ENCODE measurements at regions not wholly inside any gene's neighbourhood (a gene's known extent, or its start where the extent isn't known, plus 50 kb on each side); places are given as distances from the start of the nearest gene placed in this dataset.

DNA sequence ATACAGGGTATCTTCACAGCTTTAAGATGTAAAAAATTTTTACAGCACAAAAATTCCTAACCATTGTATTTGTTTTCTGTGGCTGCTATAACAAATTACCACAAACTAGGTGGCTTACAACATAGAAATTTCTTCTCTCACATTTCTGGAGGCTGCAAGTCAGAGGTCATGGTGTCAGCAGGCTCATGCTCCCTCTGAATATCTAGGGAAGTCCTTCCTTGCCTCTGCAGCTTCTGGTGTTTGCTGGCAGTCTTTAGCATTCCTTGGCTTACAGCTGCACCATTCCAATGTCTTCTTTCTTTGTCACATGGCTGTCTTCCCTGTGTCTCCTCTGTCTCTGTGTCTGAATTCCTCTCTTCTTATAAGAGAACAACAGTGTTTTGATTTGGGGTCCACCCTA is 310.2 kb upstream of the SUCLG2 start:
- TF ChIP-seq, protein P1, sequence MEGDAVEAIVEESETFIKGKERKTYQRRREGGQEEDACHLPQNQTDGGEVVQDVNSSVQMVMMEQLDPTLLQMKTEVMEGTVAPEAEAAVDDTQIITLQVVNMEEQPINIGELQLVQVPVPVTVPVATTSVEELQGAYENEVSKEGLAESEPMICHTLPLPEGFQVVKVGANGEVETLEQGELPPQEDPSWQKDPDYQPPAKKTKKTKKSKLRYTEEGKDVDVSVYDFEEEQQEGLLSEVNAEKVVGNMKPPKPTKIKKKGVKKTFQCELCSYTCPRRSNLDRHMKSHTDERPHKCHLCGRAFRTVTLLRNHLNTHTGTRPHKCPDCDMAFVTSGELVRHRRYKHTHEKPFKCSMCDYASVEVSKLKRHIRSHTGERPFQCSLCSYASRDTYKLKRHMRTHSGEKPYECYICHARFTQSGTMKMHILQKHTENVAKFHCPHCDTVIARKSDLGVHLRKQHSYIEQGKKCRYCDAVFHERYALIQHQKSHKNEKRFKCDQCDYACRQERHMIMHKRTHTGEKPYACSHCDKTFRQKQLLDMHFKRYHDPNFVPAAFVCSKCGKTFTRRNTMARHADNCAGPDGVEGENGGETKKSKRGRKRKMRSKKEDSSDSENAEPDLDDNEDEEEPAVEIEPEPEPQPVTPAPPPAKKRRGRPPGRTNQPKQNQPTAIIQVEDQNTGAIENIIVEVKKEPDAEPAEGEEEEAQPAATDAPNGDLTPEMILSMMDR (IDR thresholded peaks at IDR 0.05; ENCODE audit: control extremely low read depth, extremely low read depth, low read depth, missing control alignments): no peak
- POLR2A ChIA-PET: no interaction called here
- DNase-seq (ENCODE audit: extremely low spot score): no peak
- CTCF ChIA-PET: no interaction called here

DNA sequence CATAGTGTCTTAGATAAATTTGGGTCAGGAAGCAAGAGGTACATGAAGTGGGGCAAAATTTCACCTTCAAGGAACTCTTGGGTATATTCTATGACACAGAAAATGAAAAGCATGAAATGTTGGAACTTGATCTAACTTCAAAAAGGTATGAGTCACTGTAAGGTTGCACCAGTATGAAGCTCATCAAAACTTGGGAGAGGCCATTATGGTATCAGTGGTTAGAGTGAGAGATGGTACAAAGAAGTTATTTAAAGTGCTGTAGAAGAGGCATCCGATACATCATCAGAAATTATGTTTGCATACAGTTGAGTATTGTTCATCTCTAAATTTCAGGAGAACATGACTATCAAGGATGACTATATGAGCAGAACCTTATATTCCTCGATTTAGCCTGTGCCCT is 302.9 kb upstream of the SUCLG2 start:
- POLR2A ChIA-PET: no interaction called here
- TF ChIP-seq, protein P1 (IDR thresholded peaks at IDR 0.05; ENCODE audit: control extremely low read depth, extremely low read depth, low read depth, missing control alignments): no peak
- CTCF ChIA-PET: no interaction called here
- no peak for DNase-seq (ENCODE audit: extremely low spot score)

DNA sequence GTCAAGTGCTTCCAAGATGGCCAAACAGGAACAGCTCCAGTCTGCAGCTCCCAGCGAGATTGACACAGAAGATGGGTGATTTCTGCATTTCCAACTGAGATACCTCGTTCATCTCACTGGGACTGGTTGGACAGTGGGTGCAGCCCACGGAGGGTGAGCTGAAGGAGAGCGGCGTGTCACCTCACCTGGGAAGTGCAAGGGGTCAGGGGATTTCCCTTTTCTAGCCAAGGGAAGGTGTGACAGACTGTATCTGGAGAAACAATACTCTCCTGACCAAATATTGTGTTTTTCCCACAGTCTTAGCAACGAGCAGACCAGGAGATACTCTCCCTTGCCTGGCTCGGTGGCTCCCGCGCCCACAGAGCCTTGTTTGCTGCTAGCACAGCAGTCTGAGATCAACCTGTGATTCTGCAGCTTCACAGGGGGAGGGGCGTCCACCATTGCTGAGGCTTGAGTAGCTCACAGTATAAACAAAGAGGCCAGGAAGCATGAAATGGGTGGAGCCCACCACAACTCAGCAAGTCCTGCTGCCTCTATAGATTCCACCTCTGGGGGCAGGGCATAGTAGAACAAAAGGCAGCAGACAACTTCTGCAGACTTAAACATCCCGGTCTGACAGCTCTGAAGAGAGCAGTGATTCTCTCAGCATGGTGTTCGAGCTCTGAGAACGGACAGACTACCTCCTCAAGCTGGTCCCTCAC is 293.5 kb upstream of the SUCLG2 start:
- POLR2A ChIA-PET: no interaction called here
- CTCF ChIA-PET: interaction anchor here (1.5 kb wide), 1 partner anchor 21 kb away, joined by 3 read pairs; no protein-coding TSS in a partner anchor
- no peak for DNase-seq (ENCODE audit: extremely low spot score)
- TF ChIP-seq, protein P1 (IDR thresholded peaks at IDR 0.05; ENCODE audit: control extremely low read depth, extremely low read depth, low read depth, missing control alignments): no peak

DNA sequence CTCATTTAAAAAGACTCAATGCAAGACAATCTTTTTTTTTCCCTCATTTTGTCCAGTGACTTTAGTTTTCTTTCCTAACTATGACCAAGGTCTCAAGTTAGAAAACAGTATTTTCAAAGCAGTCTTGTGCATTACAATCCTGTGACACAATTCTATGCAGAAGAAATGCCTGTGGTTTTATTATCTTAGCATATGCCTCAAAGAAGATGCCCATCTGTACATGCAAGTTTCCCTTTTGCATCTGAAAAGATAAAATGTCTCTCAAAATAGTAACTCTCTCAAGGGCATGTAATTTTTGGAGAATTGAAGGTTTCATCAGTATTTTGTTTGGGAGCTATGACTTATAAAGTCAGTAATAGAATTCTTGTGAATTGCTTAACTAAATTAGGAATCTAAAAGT is 292.0 kb upstream of the SUCLG2 start:
- ChIA-PET POLR2A (no interaction called here), CTCF (interaction anchor here (1.5 kb wide), 1 partner anchor 22 kb away, joined by 3 read pairs; no protein-coding TSS in a partner anchor)
- no peak for DNase-seq (ENCODE audit: extremely low spot score)
- TF ChIP-seq, protein P1 (IDR thresholded peaks at IDR 0.05; ENCODE audit: control extremely low read depth, extremely low read depth, low read depth, missing control alignments): no peak

DNA sequence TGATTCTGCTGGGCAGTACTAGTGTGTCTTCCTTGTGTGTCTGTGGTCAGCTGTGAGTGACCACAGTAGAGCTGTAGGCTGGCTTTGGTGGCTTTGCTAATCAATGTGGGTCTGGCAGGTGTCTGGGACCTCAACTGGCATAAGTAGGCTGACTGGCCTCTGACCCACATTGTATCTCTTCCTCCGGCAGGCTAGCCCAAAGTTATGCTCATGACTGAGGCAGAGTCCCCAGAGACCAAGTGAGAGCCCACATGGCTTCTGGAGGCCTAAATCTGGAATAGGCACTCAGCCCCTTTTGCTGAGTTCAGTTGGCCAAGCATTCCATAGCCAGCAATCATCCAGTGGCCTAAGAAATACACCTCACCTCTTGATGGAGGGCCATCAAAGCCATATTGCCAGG is 289.1 kb upstream of the SUCLG2 start:
- no peak for DNase-seq (ENCODE audit: extremely low spot score)
- TF ChIP-seq, protein P1 (IDR thresholded peaks at IDR 0.05; ENCODE audit: control extremely low read depth, extremely low read depth, low read depth, missing control alignments): no peak
- ChIA-PET POLR2A (no interaction called here), CTCF (interaction anchor here (1.1 kb wide), 1 partner anchor 39 kb away, joined by 3 read pairs; no protein-coding TSS in a partner anchor)

DNA sequence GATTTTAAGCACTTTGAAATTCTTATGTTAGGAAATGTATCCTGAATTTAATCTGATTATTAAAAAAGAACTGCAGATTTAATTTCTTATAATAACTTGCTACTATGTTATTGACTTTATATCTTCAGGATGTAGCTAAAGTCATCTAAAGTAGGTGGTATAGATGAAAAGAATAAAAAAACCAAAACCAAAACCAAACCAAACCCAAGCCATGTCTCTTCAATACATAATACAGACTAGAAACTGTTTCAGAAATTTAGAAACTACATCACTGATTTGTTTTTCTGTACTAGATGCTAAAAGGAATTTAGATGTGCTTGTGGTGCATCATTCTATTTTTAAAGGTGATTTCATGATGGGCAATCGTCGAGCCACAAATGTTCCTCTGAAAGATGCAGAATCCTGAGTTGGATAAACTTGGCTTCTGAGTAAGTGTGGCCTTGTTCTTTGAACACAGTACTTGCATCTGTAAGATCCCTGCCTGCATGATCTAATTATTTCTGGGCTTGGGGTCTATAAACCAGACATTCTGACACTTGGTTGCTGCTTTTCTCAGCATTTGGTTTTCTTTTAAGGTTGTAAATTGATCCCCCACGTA is 287.1 kb upstream of the SUCLG2 start:
- TF ChIP-seq, protein P1 (IDR thresholded peaks at IDR 0.05; ENCODE audit: control extremely low read depth, extremely low read depth, low read depth, missing control alignments): no peak
- POLR2A ChIA-PET: no interaction called here
- CTCF ChIA-PET: interaction anchor here (1.2 kb wide), 1 partner anchor 828 kb away, joined by 3 read pairs; no protein-coding TSS in a partner anchor

More for the DNA sequence above, 287.1 kb upstream of the SUCLG2 start:
- DNase-seq (ENCODE audit: extremely low spot score): no peak
